Brain microvascular endothelial cell (primary cell): ENCODE measurements at regions not wholly inside any gene's neighbourhood (a gene's known extent, or its start where the extent isn't known, plus 50 kb on each side); places are given as distances from the start of the nearest gene placed in this dataset.

Experiments used
- DNase-seq: peaks from one replicate; pipeline ENCODE4 v3.0.0-alpha.2; 2020
- H3K27ac ChIP-seq: fragments of 250-450 bp; sonication (Bioruptor Pico); 2 replicates; pipeline ENCODE4 v1.5.1; 2020; ENCODE audit warnings: mild to moderate bottlenecking, moderate library complexity
- H3K27me3 ChIP-seq: fragments of 250-450 bp; sonication (Bioruptor Pico); replicated peaks from 2 replicates; pipeline ENCODE4 v1.5.1; 2020; ENCODE audit warnings: mild to moderate bottlenecking
- H3K36me3 ChIP-seq: fragments of 250-450 bp; sonication (Bioruptor Pico); replicated peaks from 2 replicates; pipeline ENCODE4 v1.5.1; 2020; ENCODE audit warnings: mild to moderate bottlenecking
- H3K4me3 ChIP-seq: 2 replicates; pipeline ENCODE4 v1.5.1; 2011; ENCODE audit warnings: low read depth, mild to moderate bottlenecking, control low read depth, low read length, moderate library complexity
- in situ Hi-C: cut with HindIII; loops from 2 replicates; pipeline ENCODE4 v1.10.0; 2017; ENCODE audit warnings: low sequenced_read_pairs, low pct_ligation_motif_present
- TF ChIP-seq, protein P1 (sequence below): IDR thresholded peaks from 2 replicates; pipeline ENCODE4 v1.5.1; 2011; ENCODE audit warnings: low read depth, mild to moderate bottlenecking, moderate library complexity, low read length, control low read depth, inconsistent platforms; ENCODE audit errors: missing control alignments

DNA sequence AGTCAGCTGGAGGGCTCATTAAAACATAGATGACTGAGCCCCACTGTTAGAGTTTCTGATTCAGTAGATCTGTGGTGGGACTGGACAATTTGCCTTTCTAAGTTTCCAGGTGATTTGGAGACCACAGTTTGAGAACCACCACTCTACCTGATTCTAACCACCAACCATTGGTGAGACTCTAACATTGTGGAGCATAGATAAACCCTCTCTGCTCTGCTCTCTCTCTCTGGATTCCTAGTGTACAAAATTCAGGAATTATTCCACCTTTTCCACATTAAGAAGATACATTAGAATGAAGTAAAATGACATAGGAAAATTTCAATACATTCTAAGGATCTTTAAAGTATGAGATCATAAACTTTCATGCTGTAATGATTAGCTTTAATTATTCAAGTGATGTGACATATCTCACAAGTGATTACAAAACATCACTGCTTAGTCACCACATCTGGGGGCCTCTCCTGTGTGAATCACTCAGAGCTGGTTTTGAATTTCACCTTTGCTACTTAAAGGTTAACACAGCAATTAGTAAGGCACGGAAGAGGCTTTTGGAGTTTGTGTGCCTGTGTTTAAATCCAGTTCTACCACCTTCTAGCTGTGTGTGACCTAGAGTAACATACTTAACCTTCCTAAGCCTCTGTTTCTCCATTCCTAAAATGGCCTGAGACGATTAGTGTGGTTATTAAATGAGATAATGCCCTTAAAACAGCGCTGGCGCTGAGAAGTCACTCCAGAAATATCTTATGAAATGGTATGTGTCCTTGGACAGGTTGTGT, 78.5 kb upstream of the NBEA start:
- Histone ChIP-seq H3K27ac (no peak overlapping the region), H3K4me3 (no peak overlapping the region), H3K36me3 (no peaks in the 10 kb centered on the region), H3K27me3 (no peaks in the 10 kb centered on the region)
- TF ChIP-seq, protein P1, sequence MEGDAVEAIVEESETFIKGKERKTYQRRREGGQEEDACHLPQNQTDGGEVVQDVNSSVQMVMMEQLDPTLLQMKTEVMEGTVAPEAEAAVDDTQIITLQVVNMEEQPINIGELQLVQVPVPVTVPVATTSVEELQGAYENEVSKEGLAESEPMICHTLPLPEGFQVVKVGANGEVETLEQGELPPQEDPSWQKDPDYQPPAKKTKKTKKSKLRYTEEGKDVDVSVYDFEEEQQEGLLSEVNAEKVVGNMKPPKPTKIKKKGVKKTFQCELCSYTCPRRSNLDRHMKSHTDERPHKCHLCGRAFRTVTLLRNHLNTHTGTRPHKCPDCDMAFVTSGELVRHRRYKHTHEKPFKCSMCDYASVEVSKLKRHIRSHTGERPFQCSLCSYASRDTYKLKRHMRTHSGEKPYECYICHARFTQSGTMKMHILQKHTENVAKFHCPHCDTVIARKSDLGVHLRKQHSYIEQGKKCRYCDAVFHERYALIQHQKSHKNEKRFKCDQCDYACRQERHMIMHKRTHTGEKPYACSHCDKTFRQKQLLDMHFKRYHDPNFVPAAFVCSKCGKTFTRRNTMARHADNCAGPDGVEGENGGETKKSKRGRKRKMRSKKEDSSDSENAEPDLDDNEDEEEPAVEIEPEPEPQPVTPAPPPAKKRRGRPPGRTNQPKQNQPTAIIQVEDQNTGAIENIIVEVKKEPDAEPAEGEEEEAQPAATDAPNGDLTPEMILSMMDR: no peak
- in situ Hi-C loops: no loop called here
- DNase-seq: peak; percentile 82

- TF ChIP-seq, protein P1: no peak
- Histone ChIP-seq H3K27ac (no peak overlapping the region), H3K4me3 (no peak overlapping the region), H3K27me3 (no peaks in the 10 kb centered on the region), H3K36me3 (no peaks in the 10 kb centered on the region)
- no peak for DNase-seq
- in situ Hi-C loops: no loop called here
Observed at GRCh38 chr13:34864671-34865070, 77.4 kb upstream of the NBEA start.

DNA sequence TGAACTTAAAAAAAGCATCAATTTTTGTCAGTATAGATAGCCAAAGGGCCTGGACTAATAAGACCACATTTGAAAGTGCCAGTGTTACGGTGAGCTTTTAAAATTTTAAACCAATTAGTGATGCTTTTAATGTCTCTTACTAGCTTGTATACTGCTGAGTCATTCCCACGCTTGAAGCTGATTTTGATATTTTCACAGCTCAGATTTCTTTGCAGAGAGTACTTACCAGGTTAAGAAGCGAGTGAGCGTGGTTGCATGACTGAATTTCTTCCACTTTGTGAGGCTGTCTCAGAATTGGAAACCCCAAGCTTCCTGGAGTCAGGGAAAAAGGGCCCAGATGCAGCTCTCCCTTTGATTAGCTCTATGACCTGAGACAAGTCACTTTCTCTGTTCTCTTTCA, 74.5 kb upstream of the NBEA start:
- in situ Hi-C loops: no loop called here
- peak; percentile 40 for DNase-seq
- Histone ChIP-seq H3K27ac (no peak overlapping the region), H3K27me3 (no peaks in the 10 kb centered on the region), H3K36me3 (no peaks in the 10 kb centered on the region), H3K4me3 (no peak overlapping the region)
- TF ChIP-seq, protein P1: no peak

- in situ Hi-C loops: no loop called here
- TF ChIP-seq, protein P1: no peak
- DNase-seq: no peak
- H3K27ac ChIP-seq: no peak overlapping the region
- no peaks in the 10 kb centered on the region for H3K36me3 ChIP-seq
- H3K27me3 ChIP-seq: no peaks in the 10 kb centered on the region
- H3K4me3 ChIP-seq: no peak overlapping the region
Observed at GRCh38 chr13:34868733-34869132, 73.3 kb upstream of the NBEA start.

DNA sequence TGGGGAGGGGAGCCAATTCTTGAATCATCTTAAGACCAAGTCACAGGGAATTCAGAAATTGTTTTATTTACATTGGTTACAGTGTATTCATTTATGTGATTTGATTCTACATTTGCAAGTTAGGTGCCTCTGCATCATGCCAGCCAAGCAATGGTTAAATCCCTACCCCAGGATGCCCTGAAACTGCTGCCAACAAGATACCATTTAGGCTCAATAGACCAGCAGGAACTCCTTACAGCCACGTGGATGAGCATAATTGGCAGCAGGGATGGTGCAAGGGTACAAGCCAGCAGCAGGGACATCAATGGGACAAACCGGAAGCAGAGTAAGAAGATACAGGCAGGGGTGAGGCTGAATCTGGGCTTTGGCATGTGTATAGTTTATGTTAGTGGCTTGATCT, 72.4 kb upstream of the NBEA start:
- no peak overlapping the region for H3K4me3 ChIP-seq
- DNase-seq: no peak
- no peak overlapping the region for H3K27ac ChIP-seq
- H3K36me3 ChIP-seq: no peaks in the 10 kb centered on the region
- in situ Hi-C loops: no loop called here
- H3K27me3 ChIP-seq: no peaks in the 10 kb centered on the region
- TF ChIP-seq, protein P1: no peak

DNA sequence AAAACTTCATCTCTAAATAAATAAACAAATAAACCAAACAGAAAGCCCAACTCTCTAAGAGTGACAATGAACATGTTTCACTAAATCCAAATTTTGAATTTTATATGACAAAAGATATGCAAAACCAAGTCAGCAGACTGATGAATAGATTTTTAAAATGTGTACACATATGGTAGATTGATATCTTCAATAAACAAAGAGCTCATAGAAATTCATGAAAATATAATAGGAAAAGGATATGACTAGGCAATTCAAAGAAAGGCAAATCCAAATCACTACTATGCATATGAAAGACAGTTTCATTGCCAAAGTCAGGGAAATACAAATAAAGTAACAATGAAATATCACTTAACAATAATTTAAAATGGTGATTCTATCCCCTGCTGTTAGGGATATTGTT, 63.7 kb upstream of the NBEA start:
- H3K27ac ChIP-seq: no peak overlapping the region
- TF ChIP-seq, protein P1: no peak
- in situ Hi-C loops: no loop called here
- H3K36me3 ChIP-seq: no peaks in the 10 kb centered on the region
- no peaks in the 10 kb centered on the region for H3K27me3 ChIP-seq
- no peak for DNase-seq
- no peak overlapping the region for H3K4me3 ChIP-seq
